Activated naive CD4-positive, alpha-beta T cell treated with Interleukin-2 at 50 U/mL for 16 hours (primary cell): ENCODE measurements at regions not wholly inside any gene's neighbourhood (a gene's known extent, or its start where the extent isn't known, plus 50 kb on each side); places are given as distances from the start of the nearest gene placed in this dataset.

Experiments used
- DNase-seq: peaks from one replicate; pipeline ENCODE4 v3.0.0-alpha.2; 2020

DNA sequence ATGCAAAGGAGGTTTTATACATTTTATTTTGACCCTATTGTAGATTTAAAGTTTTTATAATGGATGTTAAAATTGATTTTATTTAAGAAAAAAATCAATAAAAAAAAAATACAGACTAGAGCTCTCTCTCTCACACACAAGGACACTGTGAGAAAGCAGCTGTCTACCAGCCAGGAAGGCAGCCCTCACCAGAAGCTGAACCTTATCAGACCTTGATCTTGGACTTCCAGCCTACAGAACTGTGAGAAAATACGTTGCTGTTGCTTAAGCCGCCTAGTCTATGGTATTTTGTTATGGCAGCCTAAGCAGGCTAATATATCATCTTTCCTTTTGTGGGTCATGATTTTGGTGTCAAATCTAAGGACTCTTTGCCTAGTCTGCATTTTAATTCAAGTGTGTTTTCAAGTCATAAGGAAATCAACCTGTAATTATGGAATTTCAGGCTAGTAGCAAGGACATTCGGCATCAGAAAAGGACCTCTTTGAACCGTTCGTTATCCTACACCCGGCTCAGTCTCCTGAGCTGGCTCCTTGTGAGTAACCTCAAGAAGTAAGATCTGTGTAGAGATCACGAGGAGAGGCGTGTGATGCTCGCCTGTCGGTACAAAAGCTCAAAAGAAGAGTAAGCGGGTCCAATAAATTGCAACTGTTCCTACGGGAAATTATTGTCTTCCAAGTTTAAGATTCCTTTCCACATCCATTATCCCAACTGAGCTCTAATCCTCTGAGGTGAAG lies 98.2 kb downstream of the PDCL3 start:
- no peak for DNase-seq

DNA sequence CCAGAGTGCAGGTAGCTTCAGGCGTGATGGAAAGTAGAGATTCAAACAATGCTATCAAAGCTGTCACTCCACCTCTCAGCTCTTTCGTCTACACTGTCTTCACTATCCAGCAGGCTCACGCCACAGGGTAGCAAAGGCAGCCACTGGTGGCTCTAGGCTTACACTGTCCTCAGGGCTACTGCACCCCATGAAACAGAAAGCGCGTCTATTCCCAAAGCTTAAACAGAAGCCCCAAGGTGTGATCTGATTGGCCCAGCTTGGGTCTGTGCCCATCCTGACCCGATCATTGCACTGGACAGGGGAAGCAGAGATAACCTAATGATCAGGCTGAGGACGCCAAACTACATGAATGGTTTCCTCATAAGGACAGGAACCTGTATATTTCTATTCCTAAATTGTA lies 100.1 kb downstream of the PDCL3 start:
- DNase-seq, result no peak

DNA sequence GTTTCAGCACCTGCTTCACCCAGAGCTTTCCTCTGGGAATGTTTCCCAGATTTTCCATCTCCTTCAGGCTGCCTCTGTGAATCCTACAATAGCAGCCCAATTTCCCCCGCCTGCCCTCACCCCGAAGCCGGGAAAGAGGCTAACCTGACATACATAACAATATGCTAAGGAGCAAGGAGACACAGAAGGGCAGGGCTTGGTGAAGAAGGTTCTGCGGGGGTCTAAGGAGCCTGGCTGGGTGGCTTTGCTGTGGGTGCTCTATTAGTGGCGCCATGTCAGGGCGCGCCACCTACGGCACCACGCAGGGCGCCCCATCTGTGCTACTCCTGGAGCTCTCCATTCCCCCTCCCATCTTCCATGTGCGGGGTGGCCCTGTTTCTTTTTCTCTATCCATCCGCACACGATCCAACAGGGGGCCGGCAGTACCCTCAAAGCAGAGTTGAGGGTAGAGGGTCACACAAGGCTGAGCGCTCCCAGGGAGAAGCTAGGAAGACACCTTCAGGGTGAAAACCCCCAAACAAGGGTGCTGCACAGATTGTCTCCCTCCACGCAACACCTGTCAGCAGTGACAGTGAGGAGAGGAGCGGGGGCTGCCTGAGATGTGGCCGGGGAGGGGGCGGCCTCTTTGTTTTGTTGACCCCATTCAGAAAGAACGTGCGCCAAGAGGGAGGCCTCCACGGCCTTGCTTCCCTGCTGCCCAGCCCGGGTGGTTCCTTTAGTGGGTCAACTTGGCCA lies 101.4 kb downstream of the PDCL3 start:
- no peak for DNase-seq

DNA sequence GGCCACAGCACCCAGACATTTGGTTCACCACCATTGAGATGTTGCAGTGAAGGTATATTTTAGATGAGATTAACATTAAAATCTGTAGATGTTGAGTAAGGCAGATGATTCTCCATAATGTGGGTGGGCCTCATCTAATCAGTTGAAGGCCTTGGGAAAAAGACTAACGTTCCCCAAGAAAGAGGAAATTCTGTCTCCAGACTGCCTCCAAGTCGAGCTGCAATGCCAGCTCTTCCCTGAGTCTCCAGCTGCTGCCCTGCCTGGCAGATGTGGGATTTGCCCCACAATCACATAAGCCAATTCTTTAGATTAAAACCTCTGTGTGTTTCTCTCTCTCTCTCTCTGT lies 101.9 kb downstream of the PDCL3 start:
- no peak for DNase-seq

DNA sequence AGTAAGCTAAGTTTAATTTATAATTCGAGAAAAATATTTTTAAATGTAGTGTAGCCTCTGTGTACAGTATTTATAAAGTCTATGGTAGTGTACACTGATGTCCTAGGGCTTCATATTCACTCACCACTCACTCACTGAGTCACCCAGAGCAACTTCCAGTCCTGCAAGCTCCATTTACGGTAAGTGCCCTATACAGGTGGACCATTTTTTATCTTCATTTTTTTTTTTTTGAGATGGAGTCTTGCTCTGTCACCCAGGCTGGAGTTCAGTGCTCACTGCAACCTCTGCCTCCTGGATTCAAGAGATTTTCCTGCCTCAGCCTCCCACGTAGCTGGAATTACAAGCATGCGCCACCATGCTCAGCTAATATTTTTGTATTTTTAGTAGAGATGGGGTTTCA lies 104.2 kb downstream of the PDCL3 start:
- DNase-seq, result no peak

DNA sequence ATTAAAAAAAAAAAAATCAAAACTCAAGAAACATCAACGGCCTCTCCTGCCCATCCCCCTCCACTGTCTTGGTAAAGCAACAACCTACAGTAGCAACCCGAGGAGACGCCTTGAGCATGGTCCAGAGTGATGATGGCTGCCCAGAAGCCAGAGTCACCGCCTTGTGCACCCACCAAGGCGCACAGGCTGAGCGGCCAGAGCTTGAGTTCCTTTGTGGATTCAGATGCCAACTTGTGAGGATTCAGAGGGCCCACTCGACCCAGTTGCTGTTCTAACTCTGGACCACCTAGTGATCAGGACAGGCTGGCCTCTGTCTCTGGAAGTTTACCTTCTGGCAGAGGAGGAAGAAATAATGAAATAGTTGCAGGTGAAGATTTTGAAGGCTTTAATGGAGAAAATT lies 105.0 kb downstream of the PDCL3 start:
- no peak for DNase-seq

DNA sequence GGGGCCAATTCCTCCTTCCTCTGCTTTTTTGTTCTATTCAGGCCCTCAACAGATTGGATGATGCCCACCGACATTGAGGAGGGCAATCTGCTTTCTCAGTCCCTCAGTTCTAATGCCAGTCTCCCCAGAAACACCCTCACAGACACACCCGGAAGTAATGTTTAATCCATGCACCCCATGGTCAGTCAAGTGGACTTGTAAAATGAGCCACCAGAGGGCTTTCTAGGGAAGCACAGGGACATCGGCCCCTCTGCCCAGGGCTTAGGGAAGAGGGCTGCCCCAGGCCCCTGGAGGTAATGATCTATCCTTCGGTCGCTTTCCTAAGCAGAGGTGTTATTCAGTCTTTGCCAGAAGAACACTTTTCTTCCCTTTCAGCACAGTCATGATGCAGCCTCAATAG lies 107.4 kb downstream of the PDCL3 start:
- no peak for DNase-seq

DNA sequence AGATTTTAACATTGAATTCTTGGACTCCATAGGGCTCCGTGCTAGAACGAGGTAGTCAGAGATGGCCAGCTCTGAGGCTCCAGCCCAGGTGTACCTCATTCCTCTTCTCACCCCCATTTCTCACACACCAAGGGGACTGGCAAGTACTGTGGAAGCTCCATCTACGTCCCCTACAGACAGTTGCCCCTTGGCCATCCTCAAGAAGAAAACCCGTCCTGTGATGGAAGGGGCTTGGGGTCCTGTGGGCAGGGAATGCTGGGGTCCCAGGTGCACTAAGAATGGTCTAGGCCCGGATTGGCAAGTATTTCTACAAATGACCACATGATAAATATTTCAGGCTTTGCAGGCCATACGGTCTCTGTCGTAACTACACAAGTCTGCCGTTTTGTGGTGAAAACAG lies 110.3 kb downstream of the PDCL3 start:
- DNase-seq, result no peak

DNA sequence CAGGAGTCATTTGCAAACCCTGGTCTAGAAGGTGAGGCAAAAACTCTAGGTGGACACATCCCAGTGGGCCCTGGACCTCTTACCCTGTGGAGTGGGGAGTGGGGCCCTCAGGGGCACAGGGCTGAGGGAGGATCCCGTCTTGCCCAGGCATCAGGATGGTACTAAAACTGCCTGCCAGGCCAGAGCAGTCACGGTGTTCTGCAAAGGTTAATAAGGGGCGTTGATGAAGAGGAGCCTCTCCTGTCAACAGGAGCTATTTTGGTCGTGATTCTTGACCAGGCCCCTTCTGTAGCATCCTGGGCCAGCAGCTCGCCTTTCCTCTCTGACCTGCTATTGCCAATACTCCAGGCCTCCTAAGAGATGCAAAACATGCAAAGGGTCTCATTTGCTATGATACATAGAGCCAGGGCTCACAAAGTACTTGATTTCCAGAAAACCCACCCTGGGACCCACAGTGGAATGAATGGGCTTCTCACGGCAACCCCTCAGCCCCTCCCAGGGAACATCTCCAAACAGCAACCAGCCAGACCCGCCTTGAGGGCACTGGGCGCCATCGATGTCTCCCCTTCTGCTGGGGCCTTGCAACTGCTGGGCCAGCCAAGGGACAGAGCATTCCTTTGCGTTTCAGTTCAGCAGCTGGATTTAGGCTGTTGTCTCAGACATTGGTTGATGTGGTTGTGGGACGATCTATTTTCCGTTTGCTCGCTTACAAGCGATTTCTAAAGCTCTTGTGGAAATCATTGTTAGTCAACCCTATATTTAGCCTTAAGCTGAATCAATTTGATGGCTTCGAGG lies 111.1 kb downstream of the PDCL3 start:
- DNase-seq, result no peak

DNA sequence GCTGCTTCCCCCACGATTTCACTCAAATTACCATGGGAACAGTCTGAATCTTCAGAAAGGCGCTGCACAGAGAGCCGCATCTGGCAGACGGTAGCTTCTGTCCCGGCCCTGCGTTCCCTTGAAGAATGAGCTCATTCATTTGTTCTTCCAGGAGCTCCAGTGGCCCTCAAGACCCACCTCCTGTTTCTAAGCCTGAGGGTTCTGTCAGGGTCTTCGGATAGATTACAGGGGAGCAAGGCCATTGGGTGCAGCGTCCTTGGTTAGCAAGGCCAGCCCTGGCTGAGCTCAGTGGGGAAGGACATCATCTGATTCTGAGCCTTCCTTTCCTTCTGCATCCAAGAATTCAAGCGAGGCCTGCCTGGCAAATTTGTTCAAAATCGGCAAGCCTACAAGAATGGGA lies 111.9 kb downstream of the PDCL3 start:
- no peak for DNase-seq

DNA sequence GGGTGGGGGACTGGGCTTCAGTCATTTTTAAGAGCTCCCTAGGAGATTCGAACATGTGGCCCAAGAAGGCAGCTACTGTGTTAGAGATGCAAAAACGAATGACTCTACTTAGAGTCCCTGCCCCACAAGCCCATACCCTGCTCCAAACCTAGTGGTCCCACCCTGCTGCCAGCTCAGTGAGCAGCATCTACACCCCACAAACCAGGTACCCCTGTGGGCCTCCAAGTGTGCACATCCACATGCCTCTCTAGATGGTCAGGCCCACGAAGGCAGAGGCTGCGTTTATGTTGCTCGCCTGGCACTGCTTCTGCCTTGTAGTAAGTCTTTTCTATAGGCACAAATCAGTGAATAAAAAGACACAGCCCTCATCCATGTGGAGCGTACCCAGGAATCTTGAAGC lies 112.6 kb downstream of the PDCL3 start:
- no peak for DNase-seq

DNA sequence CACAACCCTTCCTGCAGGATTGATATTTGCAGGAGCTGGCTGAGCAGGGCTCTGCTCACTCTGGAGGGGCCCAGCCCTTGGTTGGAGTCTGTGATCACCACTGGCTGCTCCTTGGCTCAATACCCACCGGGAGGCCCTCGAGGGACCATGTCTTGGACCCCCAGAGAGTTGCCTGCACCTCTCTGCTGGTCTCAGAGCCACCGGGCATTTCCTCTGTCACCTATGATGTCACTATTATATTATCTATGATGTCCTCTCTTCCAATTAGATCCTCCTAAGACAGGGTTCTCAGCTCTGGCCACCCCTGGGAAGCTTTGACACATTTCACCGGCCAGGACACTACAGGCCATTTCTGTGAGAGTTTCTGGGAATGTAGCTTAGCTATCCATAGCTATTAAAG lies 113.1 kb downstream of the PDCL3 start:
- DNase-seq, result no peak

DNA sequence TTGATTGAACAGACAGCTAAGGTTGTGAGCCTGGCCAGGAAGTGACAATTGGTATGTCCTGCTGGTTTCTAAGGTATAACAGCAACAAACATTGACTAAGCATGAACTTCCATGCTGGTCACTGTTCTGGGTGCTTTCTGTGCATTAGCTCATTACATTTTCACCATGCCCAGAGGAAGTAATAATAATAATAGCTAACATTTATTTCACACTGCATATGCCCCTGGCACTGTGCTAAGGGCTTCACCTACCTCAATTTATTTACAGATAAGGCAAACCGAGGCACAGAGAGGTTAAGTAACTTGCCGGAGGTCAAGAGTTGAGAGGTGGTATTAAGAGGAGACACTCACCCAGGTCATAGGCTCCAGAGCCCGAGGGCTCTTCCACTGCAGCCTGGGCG lies 113.6 kb downstream of the PDCL3 start:
- DNase-seq, result no peak

DNA sequence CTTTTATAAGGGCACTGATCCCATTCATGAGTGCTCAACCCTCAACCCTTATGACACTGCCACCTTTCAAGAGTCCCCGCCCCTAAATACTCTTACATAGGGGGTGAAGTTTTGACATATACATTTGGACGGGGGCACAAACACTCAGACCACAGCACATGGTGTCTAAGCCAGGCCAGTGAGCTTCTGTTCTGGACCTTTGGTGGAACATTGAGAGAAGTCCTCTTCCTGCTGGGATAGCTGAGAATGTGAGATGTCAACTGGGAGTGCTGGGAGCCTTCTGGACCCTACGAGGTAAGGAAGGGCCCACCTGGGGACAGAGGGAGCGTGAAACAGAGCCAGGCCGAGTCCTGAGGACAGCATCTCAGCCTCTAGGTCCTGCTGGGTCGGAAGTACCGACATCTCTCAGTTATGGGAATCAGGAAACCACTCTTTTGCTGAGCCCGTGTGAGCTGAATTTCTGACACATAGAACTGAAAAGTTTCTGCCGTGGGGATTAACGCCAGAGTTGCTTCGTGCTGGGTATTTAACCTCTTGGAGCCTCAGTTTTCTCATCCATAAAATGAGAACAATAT lies 114.9 kb downstream of the PDCL3 start:
- no peak for DNase-seq

DNA sequence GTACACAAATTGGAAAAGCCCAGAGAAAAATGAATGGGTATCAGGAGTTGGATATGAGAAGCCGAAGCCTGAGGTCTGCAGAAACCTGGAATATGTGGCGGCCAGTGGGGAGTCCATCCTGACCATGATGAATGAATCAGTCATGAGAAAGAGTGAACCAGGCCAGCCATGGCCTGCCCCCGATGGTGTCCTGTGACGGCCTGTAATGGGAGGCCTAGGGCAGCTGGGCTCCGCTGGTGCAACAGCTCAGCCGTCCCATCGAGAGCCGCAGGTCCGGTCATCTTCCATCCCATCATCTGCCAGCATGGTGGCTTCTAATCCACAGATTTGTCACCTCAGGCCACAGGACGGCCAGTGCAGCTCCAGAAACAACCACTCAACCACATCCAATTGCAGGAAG lies 116.4 kb downstream of the PDCL3 start:
- no peak for DNase-seq

DNA sequence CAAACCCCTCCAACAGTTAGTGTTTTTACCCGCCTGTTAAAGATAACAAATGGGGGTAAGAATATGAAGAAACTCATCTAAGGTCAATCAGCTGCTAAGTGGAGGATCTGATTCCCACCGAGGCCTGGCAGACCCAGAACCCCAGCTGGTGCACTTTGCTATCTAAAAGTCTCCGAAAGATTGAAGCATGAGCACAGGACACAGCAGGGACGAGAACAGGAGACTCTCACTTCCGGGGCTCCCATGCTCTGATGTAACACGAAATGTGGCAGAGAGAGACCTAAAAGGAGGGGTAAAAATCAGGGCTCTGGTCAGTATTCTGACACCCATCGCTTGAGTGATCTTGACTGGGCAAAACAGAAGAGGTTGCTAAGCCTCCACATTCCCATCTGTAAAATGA lies 119.7 kb downstream of the PDCL3 start:
- no peak for DNase-seq

DNA sequence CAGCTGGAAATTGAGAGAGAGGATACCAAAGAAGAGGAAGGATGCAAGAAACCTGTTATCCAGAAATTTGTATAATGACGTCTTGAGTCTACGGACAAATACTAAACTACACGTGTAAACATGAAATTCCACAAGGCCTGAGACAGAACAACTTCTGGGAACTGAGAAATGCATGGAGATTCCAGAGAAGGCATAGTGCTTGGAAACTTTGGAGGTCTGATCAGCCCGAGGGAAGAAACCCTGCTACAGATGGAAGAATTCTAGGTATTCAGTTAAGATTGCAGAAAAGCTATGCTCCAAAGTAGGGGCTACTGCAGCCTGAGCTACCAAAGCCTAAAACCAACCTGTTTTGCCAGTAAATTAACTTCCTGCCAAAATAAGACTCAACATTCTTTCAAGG lies 120.4 kb downstream of the PDCL3 start:
- no peak for DNase-seq

DNA sequence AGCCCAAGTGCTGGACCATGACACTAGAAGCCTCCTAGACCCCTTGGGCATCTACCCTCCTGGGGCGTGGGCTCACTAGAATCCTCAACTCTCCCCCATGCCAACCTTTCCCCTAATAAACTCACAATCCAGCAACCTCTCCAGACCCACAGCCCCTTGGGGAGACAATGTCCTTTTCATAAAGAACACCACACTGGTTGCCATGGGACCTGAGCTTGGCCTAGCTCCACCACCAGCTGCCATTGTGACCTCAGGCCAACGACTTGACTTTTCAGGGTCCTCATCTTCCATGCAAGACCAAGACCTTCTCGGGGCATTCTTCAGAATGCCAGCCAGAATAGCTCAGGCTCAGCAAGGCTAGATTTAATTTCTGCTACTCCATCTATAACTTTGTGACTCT lies 128.1 kb upstream of the NPAS2 start:
- DNase-seq, result no peak

DNA sequence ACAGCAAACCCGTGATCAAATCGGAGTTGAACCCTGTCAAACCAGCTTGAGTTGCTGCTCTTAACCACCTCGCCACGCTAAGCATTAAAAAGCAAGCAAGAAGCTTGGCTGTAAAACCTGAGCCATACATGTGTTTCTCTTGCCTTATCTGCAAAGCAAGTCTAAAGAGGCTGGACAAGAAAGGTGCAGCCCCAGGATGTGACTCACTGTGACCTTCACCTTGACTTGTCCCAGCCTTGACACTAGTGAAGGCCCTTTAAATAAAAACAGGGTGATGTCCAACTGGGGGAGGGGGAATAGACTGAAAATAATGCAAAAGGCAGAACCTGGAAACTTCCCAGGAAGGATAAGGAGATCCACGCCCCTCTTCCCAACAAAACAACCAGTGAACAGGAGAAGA lies 127.6 kb upstream of the NPAS2 start:
- DNase-seq, result no peak

DNA sequence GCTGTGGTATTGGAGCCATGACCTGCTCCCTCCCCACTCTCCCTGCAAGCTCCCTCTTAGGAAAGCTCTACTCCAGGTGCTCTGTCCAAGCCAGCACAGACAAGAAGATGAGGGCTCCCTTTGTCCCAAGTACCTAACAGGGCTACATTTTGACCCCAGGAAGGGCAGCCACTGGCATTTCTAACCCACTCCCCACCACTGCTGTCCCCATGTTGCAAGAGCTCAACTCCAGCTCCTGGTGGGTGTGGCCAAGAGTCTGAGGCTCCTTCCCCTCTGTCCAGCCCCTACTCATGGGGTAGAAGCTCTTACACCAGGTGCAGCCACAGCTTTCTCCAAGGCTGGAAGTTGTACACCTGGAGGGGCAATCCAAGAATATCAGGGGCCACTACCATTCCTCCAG lies 127.0 kb upstream of the NPAS2 start:
- no peak for DNase-seq

DNA sequence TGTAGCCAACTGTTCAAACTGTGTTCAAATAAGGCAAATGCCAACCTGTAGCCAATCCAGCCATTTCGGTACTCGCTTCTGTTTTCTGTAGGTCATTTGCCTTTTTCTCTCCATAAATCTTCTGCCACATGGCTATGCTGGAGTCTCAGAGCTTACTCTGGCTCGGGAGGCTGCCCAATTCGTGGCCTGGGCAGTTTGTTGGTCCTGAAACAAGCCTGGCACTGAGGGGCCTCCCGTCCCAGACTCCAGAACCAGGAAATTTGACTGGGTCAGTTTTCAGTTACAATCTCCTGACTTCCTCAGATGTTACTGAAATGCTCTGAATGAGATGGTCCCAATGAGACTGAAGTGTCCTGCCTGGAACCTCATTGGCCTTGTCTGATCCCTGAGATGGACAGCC lies 120.8 kb upstream of the NPAS2 start:
- no peak for DNase-seq

DNA sequence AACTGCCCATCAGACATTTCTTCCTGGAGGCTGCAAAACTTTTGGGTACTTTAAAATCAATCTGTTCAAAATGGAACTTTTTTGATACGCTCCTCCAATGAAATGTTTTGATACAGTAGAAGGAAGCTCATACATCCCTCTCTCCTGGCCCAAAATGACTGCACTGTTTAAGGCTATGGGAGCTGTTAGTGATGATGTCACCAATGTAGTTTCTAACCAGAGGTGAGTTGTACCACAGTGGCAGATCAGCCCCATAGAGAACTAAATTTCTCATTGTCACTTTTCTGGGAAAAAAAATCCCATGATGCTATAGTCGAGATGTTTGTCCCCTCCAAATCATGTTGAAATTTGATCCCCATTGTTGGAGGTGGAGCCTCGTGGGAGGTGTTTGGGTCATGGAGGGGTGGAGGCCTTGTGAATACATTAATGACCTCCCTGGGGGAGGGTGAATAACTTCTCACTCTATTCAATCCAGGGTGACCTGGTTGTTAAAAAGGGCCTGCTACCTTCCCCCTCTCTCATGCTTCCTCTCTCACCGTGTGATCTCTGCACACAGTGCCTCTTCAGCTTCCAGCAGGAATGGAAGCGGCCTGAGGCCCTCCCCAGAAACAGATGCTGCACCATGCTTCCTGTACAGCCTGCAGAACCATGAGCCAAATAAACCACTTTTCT lies 117.4 kb upstream of the NPAS2 start:
- DNase-seq, result no peak

DNA sequence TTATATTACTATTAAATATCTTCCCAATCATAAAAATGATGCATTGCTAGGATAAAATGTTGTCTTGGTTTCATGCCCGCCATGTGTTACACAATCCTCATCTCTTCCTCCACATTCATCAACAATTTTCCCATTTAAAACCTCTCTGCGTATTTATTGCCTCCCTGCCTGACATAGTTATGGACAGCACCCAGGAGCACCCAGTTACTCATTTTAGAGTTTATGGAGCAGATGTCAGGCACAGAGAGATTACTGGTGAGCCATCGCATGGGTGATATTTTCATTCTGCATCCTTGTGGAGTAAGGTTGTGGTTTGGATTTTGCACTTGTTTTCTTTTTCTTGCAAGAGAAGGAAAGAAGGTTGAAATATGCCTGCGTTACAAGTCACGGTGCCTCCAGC lies 116.7 kb upstream of the NPAS2 start:
- DNase-seq, result no peak
